ENCODE measurements at regions not wholly inside any gene's neighbourhood (a gene's known extent, or its start where the extent isn't known, plus 50 kb on each side); places are given as distances from the start of the nearest gene placed in this dataset.

DNA sequence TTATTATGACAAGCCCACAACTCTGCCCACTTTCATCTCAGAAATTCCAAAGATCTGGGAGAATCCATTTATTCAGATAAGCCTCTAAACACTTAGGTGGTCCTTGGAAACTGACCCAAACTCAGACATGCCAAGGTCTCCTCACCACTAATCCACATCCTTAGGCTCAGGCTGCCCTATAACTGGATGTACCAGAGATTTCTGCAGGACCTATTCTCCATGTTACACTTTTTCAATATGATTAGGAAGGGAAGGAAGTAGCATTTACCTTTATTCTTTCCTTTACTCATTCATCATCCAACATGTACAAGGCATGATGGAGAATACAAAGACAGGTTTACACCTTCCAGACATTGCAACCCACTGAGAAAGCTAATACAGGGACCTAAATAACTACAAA lies 145.9 kb upstream of the BMP4 start:
- TF ChIP-seq EZH2 (IDR thresholded peaks at IDR 0.05; ENCODE audit: low read depth, low read length, severe bottlenecking): no peak
- no peak for TF ChIP-seq KDM1A (IDR thresholded peaks at IDR 0.05; ENCODE audit: borderline replicate concordance, low read length)
- no peak for TF ChIP-seq ZNF274 (IDR thresholded peaks at IDR 0.05; ENCODE audit: borderline replicate concordance, extremely low read depth, low read length)
- TF ChIP-seq, protein P1, sequence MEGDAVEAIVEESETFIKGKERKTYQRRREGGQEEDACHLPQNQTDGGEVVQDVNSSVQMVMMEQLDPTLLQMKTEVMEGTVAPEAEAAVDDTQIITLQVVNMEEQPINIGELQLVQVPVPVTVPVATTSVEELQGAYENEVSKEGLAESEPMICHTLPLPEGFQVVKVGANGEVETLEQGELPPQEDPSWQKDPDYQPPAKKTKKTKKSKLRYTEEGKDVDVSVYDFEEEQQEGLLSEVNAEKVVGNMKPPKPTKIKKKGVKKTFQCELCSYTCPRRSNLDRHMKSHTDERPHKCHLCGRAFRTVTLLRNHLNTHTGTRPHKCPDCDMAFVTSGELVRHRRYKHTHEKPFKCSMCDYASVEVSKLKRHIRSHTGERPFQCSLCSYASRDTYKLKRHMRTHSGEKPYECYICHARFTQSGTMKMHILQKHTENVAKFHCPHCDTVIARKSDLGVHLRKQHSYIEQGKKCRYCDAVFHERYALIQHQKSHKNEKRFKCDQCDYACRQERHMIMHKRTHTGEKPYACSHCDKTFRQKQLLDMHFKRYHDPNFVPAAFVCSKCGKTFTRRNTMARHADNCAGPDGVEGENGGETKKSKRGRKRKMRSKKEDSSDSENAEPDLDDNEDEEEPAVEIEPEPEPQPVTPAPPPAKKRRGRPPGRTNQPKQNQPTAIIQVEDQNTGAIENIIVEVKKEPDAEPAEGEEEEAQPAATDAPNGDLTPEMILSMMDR (IDR thresholded peaks at IDR 0.05; ENCODE audit: control extremely low read depth in 1 of 3, insufficient read depth in 1 of 3, low read depth in 1 of 3, low read length in 3 of 3): no peak
- no peak for TF ChIP-seq RFX5 (IDR thresholded peaks at IDR 0.05; ENCODE audit: borderline replicate concordance, low read depth, low read length)
- no peak for TF ChIP-seq SP1 (IDR thresholded peaks at IDR 0.05; ENCODE audit: low read depth, low read length)
- TF ChIP-seq POLR2A (IDR thresholded peaks at IDR 0.05; ENCODE audit: control extremely low read depth in 1 of 2, low read depth in 2 of 2, low read length in 2 of 2): no peak
- TF ChIP-seq YY1 (IDR thresholded peaks at IDR 0.05; ENCODE audit: low read depth, low read length): no peak
- TF ChIP-seq RAD21 (IDR thresholded peaks at IDR 0.05 in 1 of 2, conservative IDR thresholded peaks at IDR 0.05 in 1 of 2; ENCODE audit: low read depth in 2 of 2, low read length in 2 of 2): no peak
